HepG2 (cell line): ENCODE measurements at regions not wholly inside any gene's neighbourhood (a gene's known extent, or its start where the extent isn't known, plus 50 kb on each side); places are given as distances from the start of the nearest gene placed in this dataset.

Source experiments
- ZSCAN29 ChIP-seq: sonication (generic); formaldehyde crosslinking; conservative IDR thresholded peaks from 2 replicates; pipeline ENCODE4 v1.4.0; 2020; ENCODE audit warnings: mild to moderate bottlenecking, missing genetic modification reagents
- TF ChIP-seq, protein P1 (sequence below): sonication (generic); formaldehyde crosslinking; IDR thresholded peaks from 2 replicates; pipeline ENCODE4 v1.4.0; 2020; ENCODE audit warnings: missing genetic modification reagents

DNA sequence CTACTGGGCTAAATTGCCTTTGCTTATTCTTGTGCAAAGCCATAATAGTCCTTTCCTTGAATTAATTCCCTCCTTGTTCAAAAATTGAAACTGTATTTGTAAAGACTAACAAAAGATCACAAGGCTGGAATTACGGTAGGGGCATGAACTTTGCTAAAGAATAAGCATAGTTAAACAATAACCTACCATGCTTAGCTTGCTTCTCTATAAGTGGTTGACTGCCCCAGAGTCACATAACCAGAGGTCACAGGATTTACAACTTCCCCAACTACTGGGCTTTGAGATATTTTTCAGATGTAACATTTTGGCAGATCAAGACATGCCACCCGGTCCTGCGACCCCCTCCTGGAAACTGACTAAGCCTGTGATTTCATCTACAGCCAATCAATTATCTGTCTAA, 181.4 kb downstream of the GPAM start:
- TF ChIP-seq, protein P1, sequence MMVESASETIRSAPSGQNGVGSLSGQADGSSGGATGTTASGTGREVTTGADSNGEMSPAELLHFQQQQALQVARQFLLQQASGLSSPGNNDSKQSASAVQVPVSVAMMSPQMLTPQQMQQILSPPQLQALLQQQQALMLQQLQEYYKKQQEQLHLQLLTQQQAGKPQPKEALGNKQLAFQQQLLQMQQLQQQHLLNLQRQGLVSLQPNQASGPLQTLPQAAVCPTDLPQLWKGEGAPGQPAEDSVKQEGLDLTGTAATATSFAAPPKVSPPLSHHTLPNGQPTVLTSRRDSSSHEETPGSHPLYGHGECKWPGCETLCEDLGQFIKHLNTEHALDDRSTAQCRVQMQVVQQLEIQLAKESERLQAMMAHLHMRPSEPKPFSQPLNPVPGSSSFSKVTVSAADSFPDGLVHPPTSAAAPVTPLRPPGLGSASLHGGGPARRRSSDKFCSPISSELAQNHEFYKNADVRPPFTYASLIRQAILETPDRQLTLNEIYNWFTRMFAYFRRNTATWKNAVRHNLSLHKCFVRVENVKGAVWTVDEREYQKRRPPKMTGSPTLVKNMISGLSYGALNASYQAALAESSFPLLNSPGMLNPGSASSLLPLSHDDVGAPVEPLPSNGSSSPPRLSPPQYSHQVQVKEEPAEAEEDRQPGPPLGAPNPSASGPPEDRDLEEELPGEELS (CRISPR knock-in tag) = no peak
- TF ChIP-seq ZSCAN29 = no peak
